Amygdala (tissue), 56 donors: ENCODE measurements at regions not wholly inside any gene's neighbourhood (a gene's known extent, or its start where the extent isn't known, plus 50 kb on each side); places are given as distances from the start of the nearest gene placed in this dataset.

Experiments used
- DNase-seq, 56 donors: peaks; one replicate each; lab custom pipeline; 2025; lab: John Stamatoyannopoulos, UW

- no peak for DNase-seq
Observed at GRCh38 chrX:122445466-122445865, 738.6 kb upstream of the GRIA3 start.

GRCh38 chrX:122464341-122464740, 719.7 kb upstream of the GRIA3 start:
- DNase-seq, result no peak

GRCh38 chrX:122475306-122475705, 708.8 kb upstream of the GRIA3 start:
- DNase-seq, result no peak

- no peak for DNase-seq
Observed at GRCh38 chrX:122500556-122500955, 683.5 kb upstream of the GRIA3 start.

- peak in 6 of 56 donors; percentile 0 to 5 (median 0) for DNase-seq
Observed at GRCh38 chrX:122501652-122502051, 682.4 kb upstream of the GRIA3 start.

- DNase-seq, result no peak
Observed at GRCh38 chrX:122504026-122504425, 680.1 kb upstream of the GRIA3 start.

GRCh38 chrX:122512561-122513072, 671.5 kb upstream of the GRIA3 start:
- no peak for DNase-seq

- no peak for DNase-seq
Observed at GRCh38 chrX:122517786-122518185, 666.3 kb upstream of the GRIA3 start.

- DNase-seq, result no peak
Observed at GRCh38 chrX:122545778-122546177, 638.3 kb upstream of the GRIA3 start.

- no peak for DNase-seq
Observed at GRCh38 chrX:122546269-122546668, 637.8 kb upstream of the GRIA3 start.

GRCh38 chrX:122552286-122552800, 631.7 kb upstream of the GRIA3 start:
- no peak for DNase-seq

GRCh38 chrX:122555925-122556324, 628.2 kb upstream of the GRIA3 start:
- DNase-seq, result no peak

- DNase-seq, result peak in 1 of 56 donors; percentile 0
Observed at GRCh38 chrX:122565952-122566351, 618.1 kb upstream of the GRIA3 start.

GRCh38 chrX:122566401-122566800, 617.7 kb upstream of the GRIA3 start:
- no peak for DNase-seq

- DNase-seq, result no peak
Observed at GRCh38 chrX:122567911-122568310, 616.2 kb upstream of the GRIA3 start.

GRCh38 chrX:122572461-122572860, 611.6 kb upstream of the GRIA3 start:
- DNase-seq, result no peak

- no peak for DNase-seq
Observed at GRCh38 chrX:122579036-122579435, 605.0 kb upstream of the GRIA3 start.

- DNase-seq, result no peak
Observed at GRCh38 chrX:122579526-122579925, 604.6 kb upstream of the GRIA3 start.

- no peak for DNase-seq
Observed at GRCh38 chrX:122582280-122582974, 601.7 kb upstream of the GRIA3 start.

GRCh38 chrX:122582975-122583305, 601.1 kb upstream of the GRIA3 start:
- DNase-seq, result no peak

- DNase-seq, result no peak
Observed at GRCh38 chrX:122583551-122583950, 600.5 kb upstream of the GRIA3 start.

- no peak for DNase-seq
Observed at GRCh38 chrX:122584981-122585380, 599.1 kb upstream of the GRIA3 start.

GRCh38 chrX:122586831-122587230, 597.2 kb upstream of the GRIA3 start:
- DNase-seq, result no peak
